ENCODE measurements at regions not wholly inside any gene's neighbourhood (a gene's known extent, or its start where the extent isn't known, plus 50 kb on each side); places are given as distances from the start of the nearest gene placed in this dataset.

- whole genome bisulfite sequencing, 3 donors: 91 to 100% (median 98%) methylated on average over 1 of the region's 1 CpG
- H3K36me3 ChIP-seq (ENCODE audit: insufficient read depth in 1 of 2, low read depth in 1 of 2): no peaks in the 10 kb centered on the region
- intact Hi-C loops (cut with DNase I): no loop called here
- ATAC-seq (no peak), DNase-seq (no peak)
- no peaks in the 10 kb centered on the region for H3K4me1 ChIP-seq
- H3K27ac ChIP-seq: no peak overlapping the region
- no peak for TF ChIP-seq CTCF (IDR thresholded peaks at IDR 0.05)
- no peaks in the 10 kb centered on the region for H3K9me3 ChIP-seq
- no peaks in the 10 kb centered on the region for H3K27me3 ChIP-seq (ENCODE audit: insufficient read depth in 3 of 3, low read length in 2 of 3)
- H3K4me3 ChIP-seq: no peak overlapping the region
These were observed 417.1 kb downstream of the ANKRD50 start for GRCh38 chr4:124295413-124295812.

GRCh38 chr4:124304941-124305340, 407.6 kb downstream of the ANKRD50 start:
- no peak overlapping the region for H3K27ac ChIP-seq

GRCh38 chr4:124306352-124306751, 406.2 kb downstream of the ANKRD50 start:
- intact Hi-C loops (cut with DNase I): no loop called here
- 89 to 96% (median 92%) methylated on average over 1 of the region's 1 CpG for WGBS, 3 donors
- no peak for TF ChIP-seq CTCF (IDR thresholded peaks at IDR 0.05)

More at GRCh38 chr4:124304941-124305340, 407.6 kb downstream of the ANKRD50 start:
- no peak for TF ChIP-seq CTCF (IDR thresholded peaks at IDR 0.05)
- no peaks in the 10 kb centered on the region for H3K27me3 ChIP-seq (ENCODE audit: insufficient read depth in 3 of 3, low read length in 2 of 3)
- H3K36me3 ChIP-seq (ENCODE audit: insufficient read depth in 1 of 2, low read depth in 1 of 2): no peaks in the 10 kb centered on the region
- no peak overlapping the region for H3K4me3 ChIP-seq
- H3K9me3 ChIP-seq: no peaks in the 10 kb centered on the region
- WGBS, 3 donors: 24 to 32% (median 30%) methylated on average over 3 of the region's 3 CpGs
- no peaks in the 10 kb centered on the region for H3K4me1 ChIP-seq
- ATAC-seq (no peak), DNase-seq (no peak)
- intact Hi-C loops (cut with DNase I): no loop called here

GRCh38 chr4:124307143-124307542, 405.4 kb downstream of the ANKRD50 start:
- no peaks in the 10 kb centered on the region for H3K27me3 ChIP-seq (ENCODE audit: insufficient read depth in 3 of 3, low read length in 2 of 3)
- H3K27ac ChIP-seq: no peak overlapping the region
- H3K4me1 ChIP-seq: no peaks in the 10 kb centered on the region
- 88 to 92% (median 90%) methylated on average over 3 of the region's 3 CpGs for WGBS, 3 donors
- ATAC-seq: no peak
- no peak for DNase-seq
- H3K36me3 ChIP-seq (ENCODE audit: insufficient read depth in 1 of 2, low read depth in 1 of 2): no peaks in the 10 kb centered on the region
- no peak overlapping the region for H3K4me3 ChIP-seq
- TF ChIP-seq CTCF (IDR thresholded peaks at IDR 0.05): no peak
- intact Hi-C loops (cut with DNase I): no loop called here
- no peaks in the 10 kb centered on the region for H3K9me3 ChIP-seq

More at GRCh38 chr4:124306352-124306751, 406.2 kb downstream of the ANKRD50 start:
- Histone ChIP-seq H3K27ac (no peak overlapping the region), H3K4me1 (no peaks in the 10 kb centered on the region), H3K4me3 (no peak overlapping the region), H3K9me3 (no peaks in the 10 kb centered on the region), H3K36me3 (ENCODE audit: insufficient read depth in 1 of 2, low read depth in 1 of 2) (no peaks in the 10 kb centered on the region), H3K27me3 (ENCODE audit: insufficient read depth in 3 of 3, low read length in 2 of 3) (no peaks in the 10 kb centered on the region)
- ATAC-seq (no peak), DNase-seq (no peak)

- H3K27me3 ChIP-seq (ENCODE audit: insufficient read depth in 3 of 3, low read length in 2 of 3): no peaks in the 10 kb centered on the region
- H3K9me3 ChIP-seq: no peaks in the 10 kb centered on the region
- H3K4me3 ChIP-seq: no peak overlapping the region
- WGBS, 3 donors: 77 to 92% (median 84%) methylated on average over 1 of the region's 1 CpG
- H3K36me3 ChIP-seq (ENCODE audit: insufficient read depth in 1 of 2, low read depth in 1 of 2): no peaks in the 10 kb centered on the region
- H3K4me1 ChIP-seq: peaks cover 4% of the 10 kb centered on the region
- ATAC-seq (no peak), DNase-seq (no peak)
- no peak overlapping the region for H3K27ac ChIP-seq
- TF ChIP-seq CTCF (IDR thresholded peaks at IDR 0.05): no peak
- intact Hi-C loops (cut with DNase I): no loop called here
These were observed 394.2 kb downstream of the ANKRD50 start for GRCh38 chr4:124318292-124318691.

Measured in psoas muscle (tissue), 7 donors.